ENCODE measurements at regions not wholly inside any gene's neighbourhood (a gene's known extent, or its start where the extent isn't known, plus 50 kb on each side); places are given as distances from the start of the nearest gene placed in this dataset.

DNA sequence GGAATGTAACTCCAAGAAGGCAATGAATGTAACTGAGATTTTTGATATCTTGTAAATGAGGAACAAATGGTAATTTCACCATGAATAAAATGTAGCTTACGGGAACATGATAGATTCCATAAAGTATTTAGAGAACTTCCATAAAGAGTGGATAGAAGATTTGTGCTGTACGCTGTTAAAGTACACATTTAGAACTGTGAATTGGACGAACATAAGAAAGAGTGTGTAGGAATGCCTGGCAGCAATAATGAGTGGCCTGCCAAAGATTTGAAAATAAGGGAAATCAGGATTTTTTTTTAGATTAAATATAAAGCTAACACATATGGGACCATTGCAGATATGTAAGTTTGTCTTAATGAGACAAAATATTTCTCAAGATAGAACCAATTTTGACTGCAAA lies 1153.3 kb upstream of the EYS start:
- Histone ChIP-seq H3K4me3 (ENCODE audit: low read depth in 1 of 5, low read length in 5 of 5) (no peak overlapping the region), H3K9ac (ENCODE audit: low read length in 5 of 5) (no peak overlapping the region), H3K36me3 (ENCODE audit: control insufficient read depth in 5 of 5, insufficient read depth in 5 of 5, low read length in 5 of 5) (no peaks in the 10 kb centered on the region), H3K27ac (ENCODE audit: low read depth, low read length) (no peak overlapping the region), H3K9me3 (ENCODE audit: control insufficient read depth in 5 of 5, low read length in 5 of 5) (peaks cover 0 to 4% (median 0%) of the 10 kb centered on the region in 5 donors), H3K4me1 (ENCODE audit: control insufficient read depth in 5 of 5, insufficient read depth in 5 of 5, low read length in 5 of 5) (peaks cover 0 to 35% (median 7%) of the 10 kb centered on the region in 5 donors), H3K27me3 (ENCODE audit: control insufficient read depth in 5 of 5, insufficient read depth in 4 of 5, low read length in 5 of 5) (no peaks in the 10 kb centered on the region)

- Histone ChIP-seq H3K4me3 (ENCODE audit: low read depth in 1 of 5, low read length in 5 of 5) (no peak overlapping the region), H3K27me3 (ENCODE audit: control insufficient read depth in 5 of 5, insufficient read depth in 4 of 5, low read length in 5 of 5) (no peaks in the 10 kb centered on the region), H3K4me1 (ENCODE audit: control insufficient read depth in 5 of 5, insufficient read depth in 5 of 5, low read length in 5 of 5) (peaks cover 0 to 46% (median 7%) of the 10 kb centered on the region in 5 donors), H3K36me3 (ENCODE audit: control insufficient read depth in 5 of 5, insufficient read depth in 5 of 5, low read length in 5 of 5) (no peaks in the 10 kb centered on the region), H3K9ac (ENCODE audit: low read length in 5 of 5) (no peak overlapping the region), H3K9me3 (ENCODE audit: control insufficient read depth in 5 of 5, low read length in 5 of 5) (peaks cover 0 to 4% (median 0%) of the 10 kb centered on the region in 5 donors), H3K27ac (ENCODE audit: low read depth, low read length) (no peak overlapping the region)
Measured at GRCh38 chr6:66858196-66858595, 1151.2 kb upstream of the EYS start.

GRCh38 chr6:66854014-66854413 lies 1147.0 kb upstream of the EYS start:
- Histone ChIP-seq H3K36me3 (ENCODE audit: control insufficient read depth in 5 of 5, insufficient read depth in 5 of 5, low read length in 5 of 5) (no peaks in the 10 kb centered on the region), H3K9ac (ENCODE audit: low read length in 5 of 5) (no peak overlapping the region), H3K27me3 (ENCODE audit: control insufficient read depth in 5 of 5, insufficient read depth in 4 of 5, low read length in 5 of 5) (no peaks in the 10 kb centered on the region), H3K27ac (ENCODE audit: low read depth, low read length) (no peak overlapping the region), H3K4me1 (ENCODE audit: control insufficient read depth in 5 of 5, insufficient read depth in 5 of 5, low read length in 5 of 5) (peaks cover 0 to 34% (median 4%) of the 10 kb centered on the region in 5 donors), H3K9me3 (ENCODE audit: control insufficient read depth in 5 of 5, low read length in 5 of 5) (peaks cover 0 to 4% (median 0%) of the 10 kb centered on the region in 5 donors), H3K4me3 (ENCODE audit: low read depth in 1 of 5, low read length in 5 of 5) (no peak overlapping the region)

DNA sequence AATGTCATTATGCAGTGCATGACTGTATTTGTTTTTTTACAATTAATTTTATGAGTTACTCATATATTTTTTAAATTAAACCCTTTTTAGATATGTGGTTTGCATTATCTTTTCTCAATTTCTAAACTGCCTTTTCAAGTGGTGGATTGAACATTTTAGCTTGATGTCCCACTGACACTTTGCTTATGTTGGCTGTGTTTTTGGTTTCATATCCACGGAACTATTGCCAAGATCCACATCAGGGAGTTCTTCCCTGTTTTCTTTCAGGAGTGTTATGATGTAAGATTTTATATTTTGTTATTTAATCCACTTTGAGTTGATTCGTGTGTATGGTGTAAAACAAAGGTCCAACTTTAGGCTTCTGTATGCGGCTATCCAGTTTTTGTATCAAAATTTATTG lies 1144.9 kb upstream of the EYS start:
- peaks cover 0 to 19% (median 0%) of the 10 kb centered on the region in 5 donors for H3K4me1 ChIP-seq (ENCODE audit: control insufficient read depth in 5 of 5, insufficient read depth in 5 of 5, low read length in 5 of 5)
- H3K9ac ChIP-seq (ENCODE audit: low read length in 5 of 5): no peak overlapping the region
- no peak overlapping the region for H3K4me3 ChIP-seq (ENCODE audit: low read depth in 1 of 5, low read length in 5 of 5)
- H3K27ac ChIP-seq (ENCODE audit: low read depth, low read length): no peak overlapping the region
- H3K9me3 ChIP-seq (ENCODE audit: control insufficient read depth in 5 of 5, low read length in 5 of 5): peaks cover 0 to 3% (median 0%) of the 10 kb centered on the region in 5 donors
- no peaks in the 10 kb centered on the region for H3K27me3 ChIP-seq (ENCODE audit: control insufficient read depth in 5 of 5, insufficient read depth in 4 of 5, low read length in 5 of 5)
- no peaks in the 10 kb centered on the region for H3K36me3 ChIP-seq (ENCODE audit: control insufficient read depth in 5 of 5, insufficient read depth in 5 of 5, low read length in 5 of 5)

DNA sequence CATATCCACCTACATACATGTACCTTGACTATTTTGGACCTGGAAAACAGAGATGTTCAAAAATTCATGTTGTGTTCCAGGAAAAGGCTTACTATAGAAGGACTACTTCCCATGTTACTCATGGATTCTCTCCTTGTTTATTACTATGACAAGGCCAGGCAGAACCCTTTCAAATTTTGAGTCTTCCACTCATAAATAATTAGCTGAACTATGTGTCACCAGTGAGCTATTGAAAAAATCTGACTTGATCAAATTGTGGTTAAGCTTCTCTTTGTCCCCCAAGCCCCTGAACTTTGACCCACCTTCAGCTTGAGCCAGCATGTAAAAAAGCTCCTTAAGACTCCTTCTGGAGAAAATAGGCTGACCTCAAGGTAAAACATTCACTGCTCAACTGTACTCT lies 1142.8 kb upstream of the EYS start:
- Histone ChIP-seq H3K9ac (ENCODE audit: low read length in 5 of 5) (no peak overlapping the region), H3K36me3 (ENCODE audit: control insufficient read depth in 5 of 5, insufficient read depth in 5 of 5, low read length in 5 of 5) (no peaks in the 10 kb centered on the region), H3K27me3 (ENCODE audit: control insufficient read depth in 5 of 5, insufficient read depth in 4 of 5, low read length in 5 of 5) (no peaks in the 10 kb centered on the region), H3K27ac (ENCODE audit: low read depth, low read length) (no peak overlapping the region), H3K4me1 (ENCODE audit: control insufficient read depth in 5 of 5, insufficient read depth in 5 of 5, low read length in 5 of 5) (peaks cover 0 to 12% (median 0%) of the 10 kb centered on the region in 5 donors), H3K9me3 (ENCODE audit: control insufficient read depth in 5 of 5, low read length in 5 of 5) (no peaks in the 10 kb centered on the region), H3K4me3 (ENCODE audit: low read depth in 1 of 5, low read length in 5 of 5) (no peak overlapping the region)

DNA sequence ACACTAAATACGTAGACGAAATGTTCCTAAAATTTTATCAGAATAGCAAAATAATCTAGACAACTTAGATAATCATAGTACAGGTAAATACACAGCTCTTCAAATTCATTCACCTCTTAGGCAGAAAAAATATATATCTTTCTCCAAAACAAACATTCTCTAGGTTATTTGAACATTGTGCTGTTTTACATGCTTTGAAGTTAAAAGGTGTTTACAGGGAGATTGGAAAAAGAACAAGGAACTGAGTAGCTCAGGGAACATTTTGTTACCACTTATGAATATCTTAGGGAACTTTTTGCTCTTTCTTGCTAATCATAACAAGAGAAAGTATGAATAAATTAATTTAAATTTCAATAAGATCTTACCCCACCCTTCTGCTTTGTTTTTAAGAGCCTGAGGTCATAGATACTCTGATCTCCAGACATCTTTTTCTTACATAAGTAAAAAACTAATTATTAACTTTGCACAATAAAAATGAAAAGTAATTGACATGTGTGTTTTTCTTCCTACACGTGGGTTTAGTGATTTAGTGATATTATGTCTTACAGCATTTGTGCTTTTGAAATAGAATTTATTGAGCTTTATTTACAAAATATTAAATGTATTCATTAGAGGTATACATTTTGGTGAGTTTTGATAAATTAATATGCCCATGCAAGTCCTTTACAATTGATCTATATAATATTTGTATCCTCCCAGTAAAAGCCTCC lies 1141.4 kb upstream of the EYS start:
- Histone ChIP-seq H3K36me3 (ENCODE audit: control insufficient read depth in 5 of 5, insufficient read depth in 5 of 5, low read length in 5 of 5) (no peaks in the 10 kb centered on the region), H3K27ac (ENCODE audit: low read depth, low read length) (no peak overlapping the region), H3K4me1 (ENCODE audit: control insufficient read depth in 5 of 5, insufficient read depth in 5 of 5, low read length in 5 of 5) (peaks cover 0 to 4% (median 0%) of the 10 kb centered on the region in 5 donors), H3K9me3 (ENCODE audit: control insufficient read depth in 5 of 5, low read length in 5 of 5) (no peaks in the 10 kb centered on the region), H3K9ac (ENCODE audit: low read length in 5 of 5) (no peak overlapping the region), H3K4me3 (ENCODE audit: low read depth in 1 of 5, low read length in 5 of 5) (no peak overlapping the region), H3K27me3 (ENCODE audit: control insufficient read depth in 5 of 5, insufficient read depth in 4 of 5, low read length in 5 of 5) (no peaks in the 10 kb centered on the region)

- Histone ChIP-seq H3K4me1 (ENCODE audit: control insufficient read depth in 5 of 5, insufficient read depth in 5 of 5, low read length in 5 of 5) (peaks cover 0 to 4% (median 0%) of the 10 kb centered on the region in 5 donors), H3K36me3 (ENCODE audit: control insufficient read depth in 5 of 5, insufficient read depth in 5 of 5, low read length in 5 of 5) (no peaks in the 10 kb centered on the region), H3K9me3 (ENCODE audit: control insufficient read depth in 5 of 5, low read length in 5 of 5) (no peaks in the 10 kb centered on the region), H3K9ac (ENCODE audit: low read length in 5 of 5) (no peak overlapping the region), H3K4me3 (ENCODE audit: low read depth in 1 of 5, low read length in 5 of 5) (no peak overlapping the region), H3K27ac (ENCODE audit: low read depth, low read length) (no peak overlapping the region), H3K27me3 (ENCODE audit: control insufficient read depth in 5 of 5, insufficient read depth in 4 of 5, low read length in 5 of 5) (no peaks in the 10 kb centered on the region)
Measured at GRCh38 chr6:66838764-66839163, 1131.7 kb upstream of the EYS start.

DNA sequence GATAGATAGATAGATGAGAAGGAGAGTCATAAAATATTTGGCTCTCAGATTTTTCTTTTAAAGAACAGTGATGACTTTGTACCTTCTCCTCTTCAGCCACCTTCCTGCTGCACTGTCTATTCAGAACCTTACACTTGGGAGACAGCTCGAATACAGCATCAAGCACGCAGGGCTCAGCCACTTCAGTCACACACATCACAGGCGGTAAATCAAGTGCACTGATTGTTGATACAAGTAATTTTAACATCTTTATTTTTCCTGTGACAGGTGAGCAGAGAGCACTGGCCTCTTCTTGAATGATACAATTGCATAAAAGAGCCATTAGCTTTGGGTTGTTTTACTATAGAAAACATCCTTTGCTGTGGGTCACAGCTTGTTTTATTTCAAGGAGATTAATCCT lies 1118.5 kb upstream of the EYS start:
- no peaks in the 10 kb centered on the region for H3K27me3 ChIP-seq (ENCODE audit: control insufficient read depth in 5 of 5, insufficient read depth in 4 of 5, low read length in 5 of 5)
- no peak overlapping the region for H3K27ac ChIP-seq (ENCODE audit: low read depth, low read length)
- no peaks in the 10 kb centered on the region for H3K36me3 ChIP-seq (ENCODE audit: control insufficient read depth in 5 of 5, insufficient read depth in 5 of 5, low read length in 5 of 5)
- no peaks in the 10 kb centered on the region for H3K9me3 ChIP-seq (ENCODE audit: control insufficient read depth in 5 of 5, low read length in 5 of 5)
- H3K4me3 ChIP-seq (ENCODE audit: low read depth in 1 of 5, low read length in 5 of 5): no peak overlapping the region
- H3K4me1 ChIP-seq (ENCODE audit: control insufficient read depth in 5 of 5, insufficient read depth in 5 of 5, low read length in 5 of 5): no peaks in the 10 kb centered on the region
- no peak overlapping the region for H3K9ac ChIP-seq (ENCODE audit: low read length in 5 of 5)

DNA sequence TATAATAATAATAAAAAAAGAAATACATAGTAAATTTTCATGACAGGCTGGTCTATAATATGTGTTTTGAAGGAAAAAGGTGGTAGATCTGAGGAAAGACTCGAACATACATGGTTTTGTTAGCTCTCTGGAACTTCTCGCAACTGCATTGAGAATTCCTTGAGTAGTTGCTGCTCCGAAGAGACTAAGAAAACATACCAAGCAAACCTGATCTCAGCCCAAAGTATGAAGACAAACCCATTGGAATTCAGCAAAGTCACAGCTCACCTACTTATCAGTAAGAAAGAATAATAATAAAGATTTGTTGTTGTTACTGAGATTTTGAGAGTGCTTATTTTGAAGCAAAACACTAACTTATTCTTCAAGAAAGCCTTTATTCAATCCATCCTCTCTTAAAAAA lies 1107.1 kb upstream of the EYS start:
- Histone ChIP-seq H3K9ac (ENCODE audit: low read length in 5 of 5) (no peak overlapping the region), H3K27ac (ENCODE audit: low read depth, low read length) (no peak overlapping the region), H3K9me3 (ENCODE audit: control insufficient read depth in 5 of 5, low read length in 5 of 5) (no peaks in the 10 kb centered on the region), H3K27me3 (ENCODE audit: control insufficient read depth in 5 of 5, insufficient read depth in 4 of 5, low read length in 5 of 5) (no peaks in the 10 kb centered on the region), H3K36me3 (ENCODE audit: control insufficient read depth in 5 of 5, insufficient read depth in 5 of 5, low read length in 5 of 5) (no peaks in the 10 kb centered on the region), H3K4me1 (ENCODE audit: control insufficient read depth in 5 of 5, insufficient read depth in 5 of 5, low read length in 5 of 5) (no peaks in the 10 kb centered on the region), H3K4me3 (ENCODE audit: low read depth in 1 of 5, low read length in 5 of 5) (no peak overlapping the region)

DNA sequence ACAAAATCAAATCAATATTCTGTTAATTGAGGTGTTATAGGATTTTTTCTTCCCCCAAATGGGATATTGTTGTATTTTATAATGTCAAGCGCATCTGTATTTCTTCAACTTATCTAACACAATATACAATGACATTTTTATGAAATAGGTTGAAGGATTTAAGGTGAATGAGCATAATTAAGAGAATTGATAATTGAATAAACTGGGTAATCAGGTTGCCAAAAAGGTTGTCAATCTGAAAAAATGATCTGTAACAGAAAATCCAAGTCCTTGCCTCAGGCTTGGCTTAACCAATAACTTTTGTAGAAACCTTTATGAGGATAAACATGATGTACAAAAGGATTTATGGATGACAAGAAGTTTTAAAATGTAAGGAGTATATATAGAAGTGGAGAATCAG lies 1101.7 kb upstream of the EYS start:
- H3K36me3 ChIP-seq (ENCODE audit: control insufficient read depth in 5 of 5, insufficient read depth in 5 of 5, low read length in 5 of 5): no peaks in the 10 kb centered on the region
- H3K9me3 ChIP-seq (ENCODE audit: control insufficient read depth in 5 of 5, low read length in 5 of 5): no peaks in the 10 kb centered on the region
- no peak overlapping the region for H3K4me3 ChIP-seq (ENCODE audit: low read depth in 1 of 5, low read length in 5 of 5)
- no peaks in the 10 kb centered on the region for H3K27me3 ChIP-seq (ENCODE audit: control insufficient read depth in 5 of 5, insufficient read depth in 4 of 5, low read length in 5 of 5)
- H3K9ac ChIP-seq (ENCODE audit: low read length in 5 of 5): no peak overlapping the region
- H3K4me1 ChIP-seq (ENCODE audit: control insufficient read depth in 5 of 5, insufficient read depth in 5 of 5, low read length in 5 of 5): no peaks in the 10 kb centered on the region
- H3K27ac ChIP-seq (ENCODE audit: low read depth, low read length): no peak overlapping the region

Data from subcutaneous abdominal adipose tissue (tissue), 5 donors.